SJCRH30 (cell line): ENCODE measurements at regions not wholly inside any gene's neighbourhood (a gene's known extent, or its start where the extent isn't known, plus 50 kb on each side); places are given as distances from the start of the nearest gene placed in this dataset.

Experiments used
- DNase-seq, 2 experiments: peaks; one replicate each; pipeline ENCODE4 v3.0.0-alpha.2; 2015 to 2020
- H3K27ac ChIP-seq: fragments of 250-450 bp; sonication (Bioruptor Pico); 2 replicates; pipeline ENCODE4 v1.5.1; 2020; ENCODE audit warnings: mild to moderate bottlenecking, moderate library complexity
- H3K27me3 ChIP-seq: fragments of 250-450 bp; sonication (Bioruptor Pico); 2 replicates; pipeline ENCODE4 v1.5.1; 2020; ENCODE audit warnings: mild to moderate bottlenecking, moderate library complexity
- H3K36me3 ChIP-seq: fragments of 250-450 bp; sonication (Bioruptor Pico); 2 replicates; pipeline ENCODE4 v1.5.1; 2020; ENCODE audit warnings: mild to moderate bottlenecking, moderate library complexity
- H3K4me1 ChIP-seq: fragments of 250-450 bp; sonication (Bioruptor Pico); 2 replicates; pipeline ENCODE4 v1.5.1; 2020; ENCODE audit warnings: mild to moderate bottlenecking, moderate library complexity
- H3K4me3 ChIP-seq: fragments of 250-450 bp; sonication (Bioruptor Pico); 2 replicates; pipeline ENCODE4 v1.5.1; 2020; ENCODE audit warnings: mild to moderate bottlenecking, moderate library complexity
- H3K9me3 ChIP-seq: fragments of 250-450 bp; sonication (Bioruptor Pico); replicated peaks from 2 replicates; pipeline ENCODE4 v1.5.1; 2020; ENCODE audit warnings: mild to moderate bottlenecking, moderate library complexity

DNA sequence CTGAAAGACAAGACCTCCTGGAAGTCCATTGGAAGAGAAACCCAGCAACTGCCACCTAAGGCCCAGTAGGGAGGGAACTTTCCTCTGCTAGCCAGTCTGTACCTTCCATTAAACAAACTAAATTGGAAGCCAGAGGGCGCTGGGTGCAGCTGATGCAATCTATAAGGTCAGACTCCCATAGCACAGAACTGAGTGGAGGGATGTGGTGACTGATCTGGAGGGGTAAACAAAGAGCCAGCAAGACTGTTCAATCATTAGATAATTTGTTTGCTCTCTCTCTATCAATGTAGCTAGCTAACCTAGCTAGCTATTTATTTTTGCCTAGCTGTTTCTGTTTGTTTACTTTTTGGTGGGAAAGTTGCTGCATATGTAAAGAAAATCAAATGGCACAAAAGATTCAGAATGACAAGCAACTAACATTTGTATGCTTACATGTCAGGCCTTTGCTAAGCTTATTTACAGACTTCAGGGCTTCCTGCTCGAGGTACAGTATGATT lies 291.8 kb upstream of the DAB2 start:
- peak; percentile 29 to 71 for DNase-seq
- Histone ChIP-seq H3K27ac (no peak overlapping the region), H3K4me3 (no peak overlapping the region), H3K27me3 (no peaks in the 10 kb centered on the region), H3K4me1 (peaks cover 6% of the 10 kb centered on the region; the same call in 1 of the 2 replicates), H3K9me3 (no peaks in the 10 kb centered on the region), H3K36me3 (no peaks in the 10 kb centered on the region)

DNA sequence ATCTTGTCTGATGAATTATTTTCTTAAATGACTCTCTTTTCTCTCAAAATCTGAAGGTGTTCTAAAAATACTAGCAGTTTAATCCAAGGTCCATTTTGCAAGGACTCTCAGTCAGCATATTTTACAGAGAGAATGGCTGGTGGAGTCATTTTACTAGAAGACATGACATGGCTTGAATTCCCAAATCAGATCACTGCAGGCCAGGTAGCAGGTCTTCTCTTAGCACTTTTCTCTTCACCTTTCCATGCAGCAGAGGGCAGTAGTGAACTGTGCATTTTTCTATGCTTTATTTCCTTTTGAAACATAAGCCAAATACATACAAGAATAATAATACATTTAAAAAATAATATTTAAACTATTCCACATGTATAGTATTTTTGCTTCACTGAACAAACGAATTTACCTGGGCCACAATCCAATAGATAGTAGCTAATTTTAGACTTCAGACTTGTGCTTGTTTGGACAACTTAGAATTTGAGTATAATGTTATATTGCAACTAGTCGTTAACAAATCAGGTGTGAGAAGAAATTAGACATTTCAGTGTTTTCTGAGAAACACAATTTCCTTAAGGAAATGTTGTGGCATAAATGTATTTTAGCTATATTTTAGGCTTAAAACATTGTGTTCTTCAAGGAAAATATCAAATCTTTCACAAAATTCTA lies 289.4 kb upstream of the DAB2 start:
- DNase-seq: peak; percentile 33 to 77
- H3K4me1 ChIP-seq: peaks cover 6% of the 10 kb centered on the region; the same call in 1 of the 2 replicates
- 0 out of 2 replicates have a peak, but pooled peaks cover 5% of the 10 kb centered on the region for H3K27me3 ChIP-seq
- no peaks in the 10 kb centered on the region for H3K9me3 ChIP-seq
- H3K36me3 ChIP-seq: no peaks in the 10 kb centered on the region
- H3K27ac ChIP-seq: no peak overlapping the region
- H3K4me3 ChIP-seq: no peak overlapping the region

DNA sequence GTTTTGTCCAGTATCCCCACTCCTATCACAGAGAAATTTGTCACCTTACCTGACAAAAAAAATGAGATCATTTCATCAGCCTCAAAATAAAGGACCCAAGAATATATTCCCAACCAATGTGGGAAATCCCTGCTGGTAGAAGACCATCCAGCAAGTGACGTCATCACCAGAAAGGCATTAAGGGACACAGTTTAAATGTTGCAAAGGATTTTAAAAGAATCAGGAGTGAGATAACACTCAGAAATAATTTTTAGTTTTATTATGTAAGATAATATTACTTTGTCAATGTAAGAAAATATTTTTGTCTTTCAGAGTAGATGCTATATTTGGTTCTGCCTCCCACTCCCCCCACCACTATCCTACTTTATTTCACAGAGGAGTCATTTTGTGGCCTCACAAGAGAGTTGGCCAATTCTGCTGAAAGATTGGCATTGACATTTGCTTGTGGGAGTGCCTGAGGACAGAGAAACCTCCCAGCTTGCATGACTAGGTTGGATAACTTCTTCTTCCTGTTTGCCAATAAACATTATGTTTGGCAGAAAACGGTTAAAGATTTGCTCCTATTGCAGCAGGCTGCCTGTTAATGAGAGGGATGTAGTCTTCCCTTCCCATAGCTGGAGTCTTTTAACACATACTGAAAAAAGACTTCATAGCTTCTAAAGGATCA lies 288.6 kb upstream of the DAB2 start:
- Histone ChIP-seq H3K36me3 (no peaks in the 10 kb centered on the region), H3K27ac (no peak overlapping the region), H3K4me1 (peaks cover 6% of the 10 kb centered on the region; the same call in 1 of the 2 replicates), H3K9me3 (no peaks in the 10 kb centered on the region), H3K4me3 (no peak overlapping the region), H3K27me3 (0 out of 2 replicates have a peak, but pooled peaks cover 5% of the 10 kb centered on the region)
- peak in 1 of 2 experiments; percentile 50 for DNase-seq

DNA sequence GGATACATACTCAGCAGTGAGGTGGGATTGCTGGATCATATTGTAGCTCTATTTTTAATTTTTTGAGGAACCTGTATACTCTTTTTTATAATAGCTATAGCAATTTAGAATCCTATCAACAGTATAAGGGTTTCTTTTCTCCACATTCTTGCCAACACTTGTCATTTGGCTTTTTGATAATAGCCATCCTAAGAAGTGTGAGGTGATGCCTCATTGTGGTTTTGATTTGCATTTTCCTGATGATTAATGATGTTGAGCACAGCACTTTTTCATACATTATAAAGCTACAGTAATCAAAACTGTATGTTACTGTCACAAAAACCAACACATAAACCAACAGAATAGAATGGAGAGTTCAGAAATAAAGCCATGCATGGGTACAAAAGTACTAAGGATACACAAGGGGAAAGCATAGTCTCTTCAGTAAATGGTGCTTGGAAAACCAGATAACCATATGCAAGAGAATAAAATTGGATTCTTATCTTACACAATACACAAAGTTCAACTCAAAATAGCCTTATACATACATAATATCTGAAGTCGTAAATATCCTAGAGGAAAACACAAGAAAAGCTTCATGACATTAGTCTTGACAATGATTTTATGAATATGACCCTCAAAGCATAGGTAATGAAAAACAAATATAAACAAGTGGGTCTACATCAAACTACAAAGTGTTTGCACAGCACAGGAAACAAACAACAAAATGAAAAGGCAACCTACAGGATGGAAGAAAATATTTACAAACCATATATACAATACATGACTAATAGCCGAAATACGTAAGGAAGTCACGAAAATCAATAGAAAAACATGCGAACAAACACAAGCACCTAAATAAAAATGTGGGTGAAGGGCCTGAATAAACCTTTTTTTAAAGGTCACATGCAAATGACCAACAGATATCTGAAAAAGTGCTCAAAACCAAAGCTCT lies 287.8 kb upstream of the DAB2 start:
- Histone ChIP-seq H3K27ac (no peak overlapping the region), H3K4me1 (peaks cover 6% of the 10 kb centered on the region; the same call in 1 of the 2 replicates), H3K9me3 (no peaks in the 10 kb centered on the region), H3K36me3 (no peaks in the 10 kb centered on the region), H3K27me3 (0 out of 2 replicates have a peak, but pooled peaks cover 5% of the 10 kb centered on the region), H3K4me3 (no peak overlapping the region)
- DNase-seq: no peak

DNA sequence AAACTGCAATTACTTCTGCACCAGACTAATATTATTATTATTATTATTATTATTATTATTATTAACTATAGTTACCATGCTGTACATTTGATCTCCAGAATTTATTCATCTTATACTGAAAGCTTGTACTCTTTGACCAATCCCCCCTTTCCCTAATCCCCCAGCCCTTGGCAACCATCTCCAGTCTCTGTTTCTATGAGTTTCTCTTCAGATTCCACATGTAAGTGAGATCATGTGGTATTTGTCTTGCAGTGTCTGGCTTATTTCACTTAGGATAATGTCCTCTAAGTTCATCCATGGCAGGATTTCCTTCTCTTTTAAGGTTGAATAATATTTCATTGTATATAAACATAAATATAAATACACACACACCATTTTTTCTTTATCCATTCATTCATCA lies 287.0 kb upstream of the DAB2 start:
- Histone ChIP-seq H3K36me3 (no peaks in the 10 kb centered on the region), H3K4me1 (peaks cover 6% of the 10 kb centered on the region; the same call in 1 of the 2 replicates), H3K4me3 (no peak overlapping the region), H3K27ac (no peak overlapping the region), H3K9me3 (no peaks in the 10 kb centered on the region), H3K27me3 (0 out of 2 replicates have a peak, but pooled peaks cover 5% of the 10 kb centered on the region)
- DNase-seq: no peak

DNA sequence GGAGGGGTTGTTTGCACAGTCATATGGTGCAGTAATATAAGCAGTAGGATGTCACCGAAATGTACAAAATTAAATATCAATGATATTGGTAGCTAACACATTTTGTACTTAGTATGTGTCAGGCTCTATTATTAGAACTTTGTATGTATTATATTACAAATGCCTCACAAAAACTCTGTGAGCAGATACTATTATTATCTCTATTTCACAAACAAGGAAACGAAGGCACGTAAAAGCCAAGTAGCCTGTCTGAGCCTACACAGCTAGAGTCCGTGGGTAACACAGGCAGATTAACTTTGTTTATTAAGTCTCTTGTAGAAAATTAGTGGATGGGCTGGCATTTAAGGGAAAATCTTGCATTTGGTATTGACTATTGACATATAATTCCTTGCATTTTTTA lies 284.3 kb upstream of the DAB2 start:
- Histone ChIP-seq H3K4me1 (peaks cover 6% of the 10 kb centered on the region; the same call in 1 of the 2 replicates), H3K9me3 (no peaks in the 10 kb centered on the region), H3K4me3 (no peak overlapping the region), H3K36me3 (no peaks in the 10 kb centered on the region), H3K27me3 (0 out of 2 replicates have a peak, but pooled peaks cover 5% of the 10 kb centered on the region), H3K27ac (no peak overlapping the region)
- no peak for DNase-seq

DNA sequence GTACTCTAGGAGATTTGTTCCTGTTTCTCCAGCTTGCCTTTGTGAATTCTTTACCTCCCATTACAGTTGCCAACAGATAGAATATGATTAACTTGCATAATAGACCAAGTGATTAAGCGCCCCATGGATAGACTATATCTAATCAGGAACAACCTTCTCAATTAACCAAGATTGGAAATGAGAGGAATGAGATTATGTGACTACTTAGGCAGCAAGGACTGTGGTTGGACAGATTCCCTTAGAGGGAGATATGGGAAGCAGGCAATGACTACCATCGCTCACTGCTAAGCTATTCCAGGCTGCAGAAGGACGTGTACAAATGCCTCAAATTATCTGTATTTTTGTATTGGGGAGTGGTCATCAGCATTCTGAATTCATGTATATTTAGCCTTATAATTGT lies 278.1 kb upstream of the DAB2 start:
- H3K27me3 ChIP-seq: no peaks in the 10 kb centered on the region
- no peak for DNase-seq
- no peaks in the 10 kb centered on the region for H3K9me3 ChIP-seq
- H3K4me3 ChIP-seq: no peak overlapping the region
- H3K36me3 ChIP-seq: no peaks in the 10 kb centered on the region
- no peak overlapping the region for H3K27ac ChIP-seq
- H3K4me1 ChIP-seq: no peaks in the 10 kb centered on the region

DNA sequence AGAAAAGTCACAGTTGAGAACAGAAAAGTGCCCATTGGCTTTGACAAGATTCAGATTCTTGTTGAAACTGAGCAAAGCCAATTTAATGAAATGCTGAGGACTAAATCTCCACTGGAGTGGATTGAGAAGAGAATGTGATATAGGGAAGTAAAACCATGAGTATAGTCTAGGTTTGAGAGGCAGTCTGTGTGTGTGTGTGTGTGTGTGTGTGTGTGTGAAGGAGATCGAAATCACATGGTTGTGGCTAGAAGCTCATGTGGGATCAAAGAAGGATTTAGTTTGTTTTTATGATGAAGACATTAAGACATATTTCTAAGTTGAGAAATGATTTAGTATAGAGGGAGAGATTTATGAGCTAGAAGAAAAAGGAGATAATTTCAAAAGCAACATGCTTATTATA lies 275.7 kb upstream of the DAB2 start:
- H3K36me3 ChIP-seq: no peaks in the 10 kb centered on the region
- H3K27ac ChIP-seq: no peak overlapping the region
- H3K4me3 ChIP-seq: no peak overlapping the region
- H3K27me3 ChIP-seq: no peaks in the 10 kb centered on the region
- no peaks in the 10 kb centered on the region for H3K4me1 ChIP-seq
- H3K9me3 ChIP-seq: no peaks in the 10 kb centered on the region
- DNase-seq: no peak

DNA sequence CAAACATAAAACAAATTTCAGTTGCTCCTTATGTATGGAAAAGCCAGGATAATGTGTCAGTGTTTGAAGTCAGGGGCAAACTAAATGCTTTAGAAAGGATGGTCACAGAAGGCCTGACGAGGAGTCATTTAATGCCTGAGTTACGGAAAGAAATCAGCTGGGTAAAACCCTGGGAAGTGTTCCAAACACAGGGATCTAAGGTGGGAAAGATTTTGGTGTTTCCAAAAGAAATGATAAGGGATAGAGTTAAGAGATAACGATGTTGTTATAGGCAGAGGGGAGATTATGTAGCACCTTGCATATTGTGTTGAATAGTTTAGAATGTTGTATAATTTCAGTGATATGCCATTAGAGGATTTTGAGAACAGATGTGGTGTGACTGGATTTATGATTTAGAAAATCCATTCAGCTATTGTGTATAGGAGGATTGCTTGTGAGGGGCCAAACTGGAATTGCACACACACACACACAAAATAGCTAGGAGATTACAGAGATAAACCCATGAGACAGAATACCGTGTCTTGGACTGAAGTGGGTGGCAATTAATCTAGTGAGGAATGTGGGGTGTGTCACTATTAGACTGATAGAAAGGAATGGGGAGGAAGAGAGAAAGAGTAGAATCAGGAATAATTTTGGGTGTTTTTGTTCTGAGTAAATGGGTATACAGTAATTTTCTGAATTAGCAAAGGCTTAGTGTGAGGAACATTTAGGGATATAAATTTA lies 274.2 kb upstream of the DAB2 start:
- DNase-seq: no peak
- Histone ChIP-seq H3K27me3 (no peaks in the 10 kb centered on the region), H3K9me3 (no peaks in the 10 kb centered on the region), H3K27ac (no peak overlapping the region), H3K4me1 (no peaks in the 10 kb centered on the region), H3K4me3 (no peak overlapping the region), H3K36me3 (no peaks in the 10 kb centered on the region)

DNA sequence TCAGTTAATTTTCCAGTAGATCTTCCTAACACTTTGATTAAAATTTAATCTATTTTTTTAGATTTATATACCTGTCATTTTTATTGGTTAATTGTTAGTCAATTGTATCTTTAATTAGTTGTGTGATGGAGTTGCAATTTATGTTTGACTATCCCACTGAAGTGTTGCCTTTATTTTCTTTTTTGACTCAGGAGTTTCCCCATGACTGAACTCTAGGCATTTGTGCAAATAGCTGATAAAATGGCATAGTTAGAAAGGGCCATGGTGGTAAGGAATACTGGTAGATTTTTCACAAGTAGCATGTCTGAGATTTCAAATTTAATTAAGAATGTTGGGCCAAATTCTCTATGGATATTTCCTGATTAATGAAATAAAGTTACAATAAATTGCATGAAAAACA lies 273.1 kb upstream of the DAB2 start:
- no peaks in the 10 kb centered on the region for H3K27me3 ChIP-seq
- H3K4me3 ChIP-seq: no peak overlapping the region
- no peaks in the 10 kb centered on the region for H3K9me3 ChIP-seq
- no peak for DNase-seq
- no peaks in the 10 kb centered on the region for H3K4me1 ChIP-seq
- no peaks in the 10 kb centered on the region for H3K36me3 ChIP-seq
- no peak overlapping the region for H3K27ac ChIP-seq

DNA sequence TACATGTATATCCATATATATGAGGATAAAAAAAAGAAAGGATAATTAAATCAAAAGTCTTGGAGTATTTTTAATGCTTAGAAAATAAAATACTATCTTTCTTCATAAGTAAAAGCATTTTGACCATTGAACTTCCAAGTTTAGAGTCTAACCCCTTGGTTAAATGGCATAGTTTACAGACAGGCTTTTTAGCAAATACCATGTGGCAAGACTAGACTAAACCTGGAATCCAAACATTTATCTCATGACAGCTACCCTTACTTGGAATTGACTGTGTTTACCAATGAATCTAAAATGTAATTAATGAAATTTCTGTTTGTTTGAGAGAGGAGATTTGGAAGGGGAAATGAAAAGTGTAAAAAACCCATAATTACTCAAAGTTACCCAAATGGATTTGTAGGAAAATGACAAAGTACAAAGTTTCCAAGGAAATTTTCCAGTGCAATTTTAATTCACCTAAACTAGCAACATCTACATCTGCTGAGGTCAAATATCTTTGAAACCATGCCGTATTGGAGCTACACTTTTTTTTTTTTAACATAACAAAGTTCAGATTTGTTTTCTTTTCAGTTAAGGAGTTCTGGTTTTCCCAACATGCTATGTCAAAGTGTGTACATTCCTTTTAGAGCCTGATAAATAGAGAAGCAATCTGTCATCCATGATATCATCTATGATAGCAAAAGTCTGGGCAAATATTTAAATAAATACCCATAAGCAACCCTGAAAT lies 272.1 kb upstream of the DAB2 start:
- no peaks in the 10 kb centered on the region for H3K36me3 ChIP-seq
- no peak for DNase-seq
- H3K9me3 ChIP-seq: no peaks in the 10 kb centered on the region
- H3K27me3 ChIP-seq: no peaks in the 10 kb centered on the region
- H3K27ac ChIP-seq: no peak overlapping the region
- no peaks in the 10 kb centered on the region for H3K4me1 ChIP-seq
- H3K4me3 ChIP-seq: no peak overlapping the region

DNA sequence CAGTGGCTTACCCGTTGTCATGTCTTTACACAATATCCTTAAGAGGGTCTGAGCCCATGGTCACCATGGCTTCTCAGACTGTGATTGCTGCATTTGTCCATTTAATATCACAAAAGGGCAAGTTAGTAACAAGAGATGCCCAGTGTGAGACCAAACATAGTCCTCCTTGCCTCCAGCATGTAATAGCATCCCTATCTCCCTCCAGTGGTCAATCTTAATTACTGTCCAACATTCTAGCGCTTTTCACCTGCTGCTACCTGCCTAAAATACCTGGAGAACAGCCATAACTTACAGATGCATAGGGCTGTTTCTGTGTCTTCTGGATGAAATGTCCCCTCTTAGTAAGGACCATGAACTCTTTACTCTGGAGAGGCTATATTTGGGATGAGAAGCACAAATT lies 267.2 kb upstream of the DAB2 start:
- no peak for DNase-seq

DNA sequence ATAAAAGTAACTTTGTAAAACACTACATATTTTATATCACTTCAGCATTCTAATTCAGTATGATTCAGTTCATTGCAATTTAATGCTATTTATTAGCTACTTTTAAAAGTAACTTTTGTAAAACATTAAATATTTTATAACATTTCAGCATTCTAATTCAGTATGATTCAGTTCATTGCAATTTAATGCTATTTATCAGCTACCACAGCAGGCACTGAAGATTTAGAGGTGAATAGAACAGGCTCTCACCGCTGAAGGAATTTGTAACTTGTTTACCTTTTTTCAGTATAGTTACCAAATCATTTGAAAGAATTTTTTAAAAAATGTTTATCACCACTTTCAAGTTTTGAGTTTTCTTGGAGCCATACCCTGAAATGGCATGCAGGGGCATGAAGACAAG lies 266.4 kb upstream of the DAB2 start:
- Histone ChIP-seq H3K27me3 (peaks cover 4% of the 10 kb centered on the region; the same call in 1 of the 2 replicates), H3K36me3 (no peaks in the 10 kb centered on the region), H3K4me1 (no peaks in the 10 kb centered on the region), H3K9me3 (no peaks in the 10 kb centered on the region), H3K27ac (no peak overlapping the region), H3K4me3 (no peak overlapping the region)
- no peak for DNase-seq

More for the DNA sequence above, 267.2 kb upstream of the DAB2 start:
- H3K9me3 ChIP-seq: no peaks in the 10 kb centered on the region
- H3K36me3 ChIP-seq: no peaks in the 10 kb centered on the region
- no peak overlapping the region for H3K4me3 ChIP-seq
- no peaks in the 10 kb centered on the region for H3K4me1 ChIP-seq
- H3K27ac ChIP-seq: no peak overlapping the region
- H3K27me3 ChIP-seq: peaks cover 4% of the 10 kb centered on the region; the same call in 1 of the 2 replicates
